A549 (cell line): ENCODE measurements at regions not wholly inside any gene's neighbourhood (a gene's known extent, or its start where the extent isn't known, plus 50 kb on each side); places are given as distances from the start of the nearest gene placed in this dataset.

Experiments
- E2F6 ChIP-seq: IDR thresholded peaks from 2 replicates; pipeline ENCODE4 v1.6.1; 2012; ENCODE audit warnings: low read depth, borderline replicate concordance
- POLR2A ChIP-seq: IDR thresholded peaks from 2 replicates; pipeline ENCODE4 v1.6.1; 2012; ENCODE audit warnings: mild to moderate bottlenecking, low read length
- RAD21 ChIP-seq, 2 experiments: fragments of >200 bp in 1 of 2; sonication (Bioruptor Twin) in 1 of 2; formaldehyde crosslinking in 1 of 2; IDR thresholded peaks in 1 of 2; conservative IDR thresholded peaks in 1 of 2; 2 replicates in 1 of 2; 3 replicates in 1 of 2; pipeline ENCODE4 v1.6.1; 2012 to 2018; ENCODE audit warnings: inconsistent platforms in 1 of 2
- REST ChIP-seq: fragments of 200-600 bp; sonication (generic); IDR thresholded peaks from 2 replicates; pipeline ENCODE4 v1.6.1; 2016; ENCODE audit warnings: antibody characterized with exemption, mild to moderate bottlenecking, moderate library complexity
- SREBF2 ChIP-seq: fragments of 450-650 bp; IDR thresholded peaks from 2 replicates; pipeline ENCODE4 v1.6.1; 2014; ENCODE audit warnings: mild to moderate bottlenecking, moderate library complexity
- TF ChIP-seq, protein P1 (sequence below): fragments of >200 bp; sonication (Bioruptor Twin); formaldehyde crosslinking; IDR thresholded peaks from 3 replicates; pipeline ENCODE4 v1.5.1; 2016

DNA sequence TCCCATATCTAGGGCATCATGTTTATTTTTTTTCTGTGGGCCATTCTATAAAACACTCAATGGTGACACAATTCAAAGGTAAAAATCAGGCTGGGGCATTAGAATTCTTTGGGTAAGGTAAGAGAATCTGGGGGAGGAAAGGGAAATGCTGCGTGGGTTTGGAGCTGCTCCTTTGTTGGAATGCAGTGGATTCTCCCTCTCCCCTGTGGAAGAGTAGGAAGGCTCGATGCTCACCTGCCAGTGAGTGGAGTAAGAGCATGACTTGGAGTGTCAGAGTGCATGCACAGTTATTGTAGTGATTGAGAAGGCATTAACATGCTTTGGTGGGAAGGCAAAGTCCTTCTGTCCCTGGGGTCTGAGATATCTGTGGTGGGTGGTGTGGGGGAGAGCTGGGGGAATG is 280.0 kb downstream of the PDCD6IP start:
- TF ChIP-seq, protein P1, sequence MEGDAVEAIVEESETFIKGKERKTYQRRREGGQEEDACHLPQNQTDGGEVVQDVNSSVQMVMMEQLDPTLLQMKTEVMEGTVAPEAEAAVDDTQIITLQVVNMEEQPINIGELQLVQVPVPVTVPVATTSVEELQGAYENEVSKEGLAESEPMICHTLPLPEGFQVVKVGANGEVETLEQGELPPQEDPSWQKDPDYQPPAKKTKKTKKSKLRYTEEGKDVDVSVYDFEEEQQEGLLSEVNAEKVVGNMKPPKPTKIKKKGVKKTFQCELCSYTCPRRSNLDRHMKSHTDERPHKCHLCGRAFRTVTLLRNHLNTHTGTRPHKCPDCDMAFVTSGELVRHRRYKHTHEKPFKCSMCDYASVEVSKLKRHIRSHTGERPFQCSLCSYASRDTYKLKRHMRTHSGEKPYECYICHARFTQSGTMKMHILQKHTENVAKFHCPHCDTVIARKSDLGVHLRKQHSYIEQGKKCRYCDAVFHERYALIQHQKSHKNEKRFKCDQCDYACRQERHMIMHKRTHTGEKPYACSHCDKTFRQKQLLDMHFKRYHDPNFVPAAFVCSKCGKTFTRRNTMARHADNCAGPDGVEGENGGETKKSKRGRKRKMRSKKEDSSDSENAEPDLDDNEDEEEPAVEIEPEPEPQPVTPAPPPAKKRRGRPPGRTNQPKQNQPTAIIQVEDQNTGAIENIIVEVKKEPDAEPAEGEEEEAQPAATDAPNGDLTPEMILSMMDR = no peak
- no peak for TF ChIP-seq REST
- TF ChIP-seq POLR2A = no peak
- TF ChIP-seq SREBF2 = no peak
- no peak for TF ChIP-seq E2F6
- no peak for TF ChIP-seq RAD21 (conservative IDR thresholded peaks at IDR 0.05 in 1 of 2, IDR thresholded peaks at IDR 0.05 in 1 of 2)
